GM13977 (cell line): ENCODE measurements at regions not wholly inside any gene's neighbourhood (a gene's known extent, or its start where the extent isn't known, plus 50 kb on each side); places are given as distances from the start of the nearest gene placed in this dataset.

ENCODE experiments used
- DNase-seq: peaks from one replicate; pipeline ENCODE4 v3.0.0; 2012; ENCODE audit warnings: low spot score
- CTCF ChIP-seq: IDR thresholded peaks from 2 replicates; pipeline ENCODE4 v1.5.1; 2012; ENCODE audit warnings: mild to moderate bottlenecking, control low read depth; ENCODE audit not compliant: insufficient read depth; ENCODE audit errors: extremely low read depth, missing control alignments
- in situ Hi-C: fragments of 300-500 bp; cut with MboI; formaldehyde crosslinking; loops from one replicate; pipeline ENCODE4 v1.12.0; 2022; ENCODE audit warnings: low sequenced_read_pairs, low pct_unique_long_range_greater_than_20kb, mixed read lengths, inconsistent platforms; ENCODE audit not compliant: unreplicated experiment

GRCh38 chr2:128589681-128590080, 271.0 kb upstream of the HS6ST1 start:
- in situ Hi-C loops, result no loop called here

DNA sequence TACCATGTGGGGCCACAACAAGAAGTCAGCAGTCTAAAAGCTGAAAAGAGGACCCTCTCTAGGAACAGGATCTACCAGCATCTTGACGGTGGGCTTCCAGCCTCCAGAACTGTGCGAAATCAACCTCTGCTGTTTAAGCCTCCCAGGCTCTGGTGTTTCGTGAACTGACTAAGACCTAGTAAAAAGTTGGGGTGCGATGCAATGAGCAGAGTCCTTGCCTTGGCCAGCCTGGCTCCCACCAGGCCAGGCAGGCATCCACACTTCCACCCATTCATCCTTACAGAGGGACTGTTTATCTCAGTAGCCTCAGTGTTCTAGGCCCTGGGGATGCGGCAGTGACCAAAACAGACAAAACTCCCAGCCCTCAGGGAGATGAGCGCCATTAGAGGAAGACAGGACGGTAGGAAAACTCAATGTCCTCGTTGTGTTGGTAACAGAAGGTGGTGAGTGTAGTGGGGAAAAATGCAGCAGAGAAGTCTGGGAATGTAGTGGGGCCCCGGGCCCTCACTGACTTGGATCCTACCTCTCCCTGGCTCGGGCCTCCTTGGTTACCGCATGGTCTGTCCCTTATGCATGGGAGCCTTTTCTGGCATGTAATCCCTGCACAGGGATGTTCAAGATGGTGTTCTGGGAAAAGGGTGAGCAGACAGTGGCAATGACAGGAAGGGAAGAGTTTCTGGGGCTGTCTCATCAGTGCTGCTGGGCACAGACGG, 271.8 kb upstream of the HS6ST1 start:
- in situ Hi-C loops, result no loop called here
- no peak for DNase-seq
- no peak for TF ChIP-seq CTCF

More at GRCh38 chr2:128589681-128590080, 271.0 kb upstream of the HS6ST1 start:
- no peak for TF ChIP-seq CTCF
- DNase-seq, result no peak

GRCh38 chr2:128591022-128591860, 272.6 kb upstream of the HS6ST1 start:
- in situ Hi-C loops, result no loop called here
- no peak for TF ChIP-seq CTCF
- DNase-seq, result no peak

DNA sequence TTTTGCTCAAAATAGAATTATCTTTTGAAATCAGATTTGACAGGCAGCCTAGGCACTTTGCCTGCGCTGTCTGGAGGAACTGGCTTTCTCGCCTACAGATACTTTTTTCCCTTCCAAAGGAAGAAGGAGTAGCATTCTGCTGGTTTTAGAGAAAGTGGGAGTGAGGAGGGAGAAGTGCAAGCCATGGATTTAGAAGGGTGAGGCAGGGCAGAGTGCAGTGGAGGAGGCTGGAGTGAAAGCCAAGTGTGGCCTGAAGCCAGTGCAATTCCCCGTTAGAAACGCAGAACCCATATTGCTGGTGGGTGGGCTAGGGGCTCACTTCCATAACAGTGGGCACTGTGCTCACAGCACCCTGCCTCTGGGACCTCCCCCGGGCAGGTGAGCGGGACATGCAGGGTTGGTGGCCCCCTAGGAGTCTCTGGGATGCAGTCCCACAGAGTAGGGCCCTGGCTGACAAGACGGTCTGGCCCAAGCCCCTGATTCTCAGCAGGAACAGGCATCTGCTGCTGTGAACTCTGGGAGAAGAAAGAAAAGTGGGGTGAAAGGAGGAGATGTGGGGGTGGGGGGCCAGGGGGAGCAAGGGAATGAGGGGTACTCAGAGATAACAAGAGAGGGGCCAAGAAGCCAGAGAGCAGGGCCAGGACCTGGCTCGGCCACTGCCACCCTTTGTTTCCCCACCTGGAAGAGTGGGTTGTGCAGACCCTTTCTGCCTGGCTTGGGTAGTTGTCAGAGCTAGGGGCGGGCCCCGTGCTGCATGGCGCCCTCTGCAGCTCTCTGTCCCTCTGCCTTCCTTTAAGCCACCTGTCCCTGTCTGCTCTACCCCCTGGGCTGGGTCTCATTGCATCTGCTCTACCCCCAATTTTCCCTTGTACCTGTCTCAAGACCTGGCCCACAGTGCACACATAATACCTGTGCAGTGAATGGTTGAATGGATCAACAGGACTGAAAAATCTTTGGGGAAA, 273.5 kb upstream of the HS6ST1 start:
- no peak for DNase-seq
- in situ Hi-C loops, result no loop called here
- no peak for TF ChIP-seq CTCF

GRCh38 chr2:128593518-128593878, 274.8 kb upstream of the HS6ST1 start:
- in situ Hi-C loops, result no loop called here
- no peak for DNase-seq
- TF ChIP-seq CTCF, result no peak

DNA sequence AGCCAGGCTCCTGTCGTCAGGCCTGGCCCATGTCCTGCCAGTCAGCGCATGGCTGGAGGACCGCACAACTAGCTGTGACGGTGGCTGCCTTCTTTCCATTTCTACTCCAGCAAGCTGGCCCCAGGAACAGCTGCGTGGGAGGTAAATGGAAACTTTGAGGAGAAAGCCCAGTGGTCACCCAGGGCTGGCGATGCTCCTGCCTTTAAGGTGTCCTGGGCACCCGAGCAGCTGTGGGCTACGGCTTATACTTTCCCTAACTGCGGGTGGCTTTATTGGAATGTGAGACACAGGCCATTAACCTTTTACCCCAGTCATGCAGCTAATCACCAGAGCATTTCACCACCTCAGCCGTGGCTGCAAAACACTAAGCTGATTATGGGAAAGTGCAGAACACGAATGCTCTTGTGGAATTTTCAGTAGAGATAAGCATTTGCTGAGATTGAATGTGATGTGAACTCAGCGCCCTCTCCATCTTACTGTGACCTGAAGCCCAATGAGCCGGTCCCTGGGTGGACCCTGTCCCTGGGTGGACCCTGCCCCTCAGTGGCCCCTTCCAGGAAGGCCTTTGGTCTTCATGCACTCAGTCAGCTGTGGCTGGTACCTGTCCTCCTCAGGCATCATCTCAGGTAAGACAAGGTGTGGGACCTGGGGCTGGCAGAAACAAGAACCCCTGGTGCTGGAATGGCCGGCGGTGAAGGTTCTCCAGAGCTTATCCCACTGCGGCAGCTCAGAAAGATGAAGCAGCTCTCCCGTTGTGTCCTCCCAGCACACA, 275.4 kb upstream of the HS6ST1 start:
- in situ Hi-C loops, result no loop called here
- no peak for DNase-seq

More for the DNA sequence above, 275.4 kb upstream of the HS6ST1 start:
- TF ChIP-seq CTCF, result no peak
